ENCODE measurements at regions not wholly inside any gene's neighbourhood (a gene's known extent, or its start where the extent isn't known, plus 50 kb on each side); places are given as distances from the start of the nearest gene placed in this dataset.

DNA sequence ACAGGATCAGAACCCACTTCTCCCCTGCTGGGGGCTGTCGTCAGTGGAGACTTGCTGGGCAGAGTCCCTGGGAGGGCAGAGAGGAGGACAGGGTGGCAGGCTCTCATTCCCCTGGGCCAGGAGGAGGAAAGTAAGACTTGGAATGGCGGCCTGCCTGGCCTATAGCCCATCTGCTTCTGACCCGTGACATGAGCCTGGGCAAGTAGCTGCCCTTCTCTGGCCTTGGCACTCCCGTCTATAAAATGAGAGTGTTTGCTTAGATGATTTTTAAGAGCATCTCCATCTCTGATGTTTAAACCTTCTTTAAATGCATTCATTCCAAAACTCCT lies 173.0 kb downstream of the DDX1 start:
- TF ChIP-seq, protein P1, sequence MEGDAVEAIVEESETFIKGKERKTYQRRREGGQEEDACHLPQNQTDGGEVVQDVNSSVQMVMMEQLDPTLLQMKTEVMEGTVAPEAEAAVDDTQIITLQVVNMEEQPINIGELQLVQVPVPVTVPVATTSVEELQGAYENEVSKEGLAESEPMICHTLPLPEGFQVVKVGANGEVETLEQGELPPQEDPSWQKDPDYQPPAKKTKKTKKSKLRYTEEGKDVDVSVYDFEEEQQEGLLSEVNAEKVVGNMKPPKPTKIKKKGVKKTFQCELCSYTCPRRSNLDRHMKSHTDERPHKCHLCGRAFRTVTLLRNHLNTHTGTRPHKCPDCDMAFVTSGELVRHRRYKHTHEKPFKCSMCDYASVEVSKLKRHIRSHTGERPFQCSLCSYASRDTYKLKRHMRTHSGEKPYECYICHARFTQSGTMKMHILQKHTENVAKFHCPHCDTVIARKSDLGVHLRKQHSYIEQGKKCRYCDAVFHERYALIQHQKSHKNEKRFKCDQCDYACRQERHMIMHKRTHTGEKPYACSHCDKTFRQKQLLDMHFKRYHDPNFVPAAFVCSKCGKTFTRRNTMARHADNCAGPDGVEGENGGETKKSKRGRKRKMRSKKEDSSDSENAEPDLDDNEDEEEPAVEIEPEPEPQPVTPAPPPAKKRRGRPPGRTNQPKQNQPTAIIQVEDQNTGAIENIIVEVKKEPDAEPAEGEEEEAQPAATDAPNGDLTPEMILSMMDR (IDR thresholded peaks at IDR 0.05), result no peak
- no peak for TF ChIP-seq POLR2A (IDR thresholded peaks at IDR 0.05)
- no peak for TF ChIP-seq POLR2AphosphoS5 (IDR thresholded peaks at IDR 0.05)
- no peak for TF ChIP-seq EP300 (IDR thresholded peaks at IDR 0.05)
